Astrocyte of the hippocampus (primary cell): ENCODE measurements at regions not wholly inside any gene's neighbourhood (a gene's known extent, or its start where the extent isn't known, plus 50 kb on each side); places are given as distances from the start of the nearest gene placed in this dataset.

Experiments used
- DNase-seq: peaks from one replicate; pipeline ENCODE4 v3.0.0; 2011; ENCODE audit warnings: low read depth, low spot score

DNA sequence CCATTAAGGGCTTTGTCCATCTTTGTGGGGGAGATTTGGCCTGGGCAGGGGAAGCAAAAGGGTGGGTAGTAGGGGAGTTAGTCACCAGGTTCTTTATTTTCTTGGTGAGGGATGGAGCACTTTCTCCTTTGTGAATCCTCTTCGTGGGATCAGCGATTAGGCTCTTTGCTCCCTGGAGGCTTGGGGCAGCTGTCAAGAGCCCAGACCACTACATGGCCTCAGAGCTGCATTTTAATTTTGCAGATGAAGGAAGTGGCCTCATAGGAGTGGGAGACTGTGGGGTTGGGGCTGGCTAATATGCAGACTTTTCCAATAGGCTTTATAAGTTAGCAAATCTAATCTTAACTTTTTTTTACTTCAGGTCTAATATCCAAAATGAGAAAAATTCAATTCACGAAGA is 168.1 kb upstream of the DEFB112 start:
- no peak for DNase-seq

DNA sequence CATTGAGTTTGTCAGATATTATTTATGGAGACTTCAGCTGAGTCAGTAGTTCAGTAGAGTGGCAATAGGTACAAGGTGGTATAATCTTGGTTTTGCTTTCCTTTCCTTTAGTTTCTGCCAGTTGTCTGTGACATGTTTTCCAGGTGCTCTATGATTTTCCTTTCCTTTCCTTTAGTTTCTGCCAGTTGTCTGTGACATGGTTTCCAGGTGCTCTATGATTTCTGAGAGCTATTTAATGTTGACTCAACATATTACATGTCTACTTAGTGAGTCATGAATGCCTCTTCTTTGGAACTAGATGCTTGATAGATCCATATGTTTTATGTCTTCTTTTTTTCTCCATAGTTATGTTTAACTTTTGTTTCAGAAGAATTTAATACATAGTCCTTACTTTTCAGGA is 186.4 kb upstream of the DEFB112 start:
- no peak for DNase-seq

DNA sequence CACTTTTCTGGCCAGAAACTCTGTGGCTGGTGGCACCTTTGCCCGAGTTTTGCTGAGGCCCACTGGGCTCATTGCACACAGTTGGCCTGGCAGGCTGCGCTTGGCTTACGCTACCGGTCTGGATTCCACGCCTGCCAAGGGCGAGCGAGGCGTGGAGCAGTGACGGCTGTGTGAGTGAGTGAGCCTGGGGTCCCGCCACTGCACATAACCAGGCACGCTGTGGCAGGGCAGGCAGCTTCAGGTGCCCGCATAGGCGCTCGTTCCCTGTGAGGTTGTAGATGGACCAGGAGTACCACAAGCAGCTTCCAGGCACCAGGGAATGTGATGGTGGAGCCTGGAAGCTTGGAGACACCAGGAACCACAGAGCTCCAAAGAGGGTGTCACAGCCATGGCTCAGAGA is 190.1 kb upstream of the DEFB112 start:
- no peak for DNase-seq

DNA sequence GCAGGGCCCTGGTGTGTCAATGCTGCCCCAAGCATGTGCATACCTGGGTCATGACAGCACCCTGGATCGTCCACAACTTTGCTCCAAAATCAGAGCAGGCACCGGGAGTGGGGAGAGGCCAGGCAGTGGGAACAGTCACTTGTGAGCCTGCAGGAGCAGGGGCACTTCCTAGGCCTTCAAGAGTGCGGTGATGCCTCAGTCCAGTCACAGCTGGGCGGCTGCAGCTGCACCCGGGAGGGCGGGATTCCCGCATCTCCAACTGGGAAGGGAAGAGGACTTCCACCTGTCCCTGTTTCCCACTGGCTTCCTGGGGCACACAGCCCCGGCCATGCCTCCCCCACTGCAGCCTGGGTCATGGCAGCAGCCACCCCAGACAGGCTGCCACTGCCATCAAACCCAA is 191.3 kb upstream of the DEFB112 start:
- no peak for DNase-seq

DNA sequence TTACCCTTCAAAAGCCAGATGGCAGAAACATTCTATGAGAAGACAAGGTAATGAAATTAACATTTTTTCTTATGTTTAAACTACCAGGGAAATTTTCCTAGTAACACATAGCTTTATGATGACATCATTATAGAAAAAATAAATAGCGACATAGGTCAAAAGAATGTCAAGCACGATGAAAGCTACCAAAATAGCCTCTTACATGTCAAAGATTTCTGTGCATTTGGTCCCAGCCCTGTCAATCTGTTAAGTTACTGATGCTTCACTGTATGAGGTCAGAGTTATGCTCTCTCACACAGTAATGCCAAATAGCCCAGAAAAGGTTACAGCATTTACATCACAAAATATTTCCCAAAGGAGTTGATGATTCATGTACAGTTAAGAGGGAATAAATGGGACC is 199.8 kb upstream of the DEFB112 start:
- peak; percentile 9 for DNase-seq

DNA sequence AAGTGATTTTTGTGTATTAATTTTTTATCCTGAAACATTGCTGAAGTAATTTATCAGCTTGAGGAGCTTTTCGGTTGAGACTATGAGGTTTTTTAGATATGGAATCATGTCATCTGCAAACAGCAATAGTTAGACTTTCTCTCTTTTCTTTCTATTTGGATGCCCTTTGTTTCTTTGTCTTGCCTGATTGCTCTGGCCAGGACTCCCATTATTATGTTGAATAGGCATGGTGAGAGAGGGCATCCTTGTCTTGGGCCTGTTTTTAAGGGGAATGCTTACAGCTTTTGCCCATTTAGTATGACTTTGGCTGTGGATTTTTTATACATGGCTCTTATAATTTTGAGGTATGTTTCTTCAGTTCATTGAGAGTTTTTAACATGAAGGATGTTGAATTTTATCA is 207.6 kb upstream of the DEFB112 start:
- no peak for DNase-seq

DNA sequence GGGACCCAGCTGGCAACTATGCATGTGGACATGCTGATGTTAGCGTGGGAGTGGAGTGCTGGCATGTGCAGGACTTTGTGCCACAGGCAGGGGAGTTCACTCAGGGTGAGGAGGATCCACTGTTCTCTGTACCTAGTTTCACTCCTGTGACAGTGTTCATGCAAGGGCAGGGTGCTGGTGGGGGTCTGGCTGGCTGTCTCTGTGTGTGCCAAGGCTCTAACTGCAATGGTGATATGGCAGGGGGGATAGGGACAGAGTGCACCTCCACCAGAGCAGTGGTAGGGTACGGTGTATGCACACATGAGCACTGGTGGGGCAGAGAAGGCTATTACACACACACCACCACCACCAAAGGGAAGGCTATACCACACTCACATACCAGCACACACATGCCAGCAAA is 210.2 kb upstream of the DEFB112 start:
- DNase-seq, result no peak

DNA sequence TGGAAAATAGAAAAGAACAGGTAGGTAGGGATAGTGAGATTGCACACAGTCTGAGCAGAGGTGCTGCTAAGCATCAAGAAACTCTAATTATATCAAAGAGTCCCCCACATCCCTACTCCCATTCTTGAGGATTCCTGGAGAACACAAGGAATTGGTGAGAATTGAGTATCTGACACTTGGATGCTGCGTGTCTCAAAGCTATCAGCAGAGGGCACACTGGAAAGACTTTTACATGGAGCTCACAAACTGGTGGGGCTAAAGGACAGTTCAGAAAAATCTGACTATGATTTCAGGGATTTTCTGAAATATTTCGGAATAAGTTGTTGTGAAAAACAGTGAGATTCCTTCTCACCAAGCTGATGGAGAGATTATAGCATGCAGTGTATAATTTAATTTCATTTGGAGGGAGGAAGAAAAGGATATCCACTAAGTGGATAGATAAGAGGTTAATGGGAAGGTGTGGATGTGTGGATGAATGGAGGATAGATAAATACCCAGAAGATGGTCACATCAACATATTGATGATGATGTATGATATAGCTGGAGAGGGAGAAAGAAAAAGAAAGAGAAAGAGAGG is 215.4 kb upstream of the DEFB112 start:
- DNase-seq, result no peak

DNA sequence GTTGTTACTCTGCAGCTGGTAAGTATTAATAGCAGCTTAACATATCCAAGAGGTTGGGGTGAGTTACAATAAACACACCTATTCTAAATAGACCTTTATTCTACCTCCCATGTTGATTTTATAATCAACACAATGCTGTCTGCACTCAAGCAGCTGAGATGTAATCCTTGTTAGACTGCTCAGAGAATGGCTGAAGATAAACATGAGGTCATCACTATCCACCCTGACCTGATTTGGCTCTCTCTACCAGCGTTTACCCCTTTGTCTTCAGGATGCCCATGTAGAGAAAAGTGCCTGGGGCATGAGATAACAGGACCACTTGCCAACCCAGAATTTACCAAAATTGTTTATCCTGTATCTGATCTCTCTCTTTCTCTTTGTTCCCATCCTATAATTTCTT is 220.7 kb upstream of the DEFB112 start:
- no peak for DNase-seq

DNA sequence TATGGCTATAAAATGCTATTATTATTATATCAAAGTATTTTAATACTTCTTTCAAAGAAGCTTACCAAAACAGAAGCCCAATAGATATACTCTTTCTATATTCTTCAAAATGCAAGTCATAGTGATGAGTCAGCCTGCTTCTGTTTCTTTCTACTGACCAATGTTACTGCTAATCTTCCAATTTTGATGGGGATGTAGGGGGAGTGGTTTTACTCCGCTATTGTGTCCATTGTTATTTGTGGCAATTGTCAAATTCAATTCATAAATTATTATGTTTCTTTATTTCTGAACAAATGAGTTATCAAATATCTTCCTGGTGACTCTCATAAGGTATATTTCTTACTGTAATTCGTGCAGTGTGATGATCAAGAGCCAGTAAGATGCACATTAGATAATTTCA is 221.5 kb upstream of the DEFB112 start:
- DNase-seq, result no peak

DNA sequence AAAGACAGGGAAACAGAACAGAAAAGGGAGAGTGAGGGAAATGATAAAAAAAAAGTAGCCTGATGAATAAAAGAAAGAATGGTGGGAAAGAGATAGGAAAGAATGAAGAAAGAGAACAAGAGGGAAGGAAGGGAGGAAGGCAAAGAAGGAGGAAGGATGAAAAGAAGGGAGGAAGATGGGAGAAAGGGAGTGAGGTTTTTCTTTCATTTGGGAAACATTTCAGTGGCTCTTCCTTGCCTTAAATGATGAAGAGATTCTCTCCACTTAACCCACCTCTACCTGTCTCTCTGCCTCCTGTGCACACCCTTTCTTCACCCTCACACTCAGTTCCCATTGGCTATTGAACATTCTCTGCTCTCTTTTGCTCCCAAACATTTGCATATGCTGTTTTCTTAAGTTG is 222.1 kb upstream of the DEFB112 start:
- no peak for DNase-seq

DNA sequence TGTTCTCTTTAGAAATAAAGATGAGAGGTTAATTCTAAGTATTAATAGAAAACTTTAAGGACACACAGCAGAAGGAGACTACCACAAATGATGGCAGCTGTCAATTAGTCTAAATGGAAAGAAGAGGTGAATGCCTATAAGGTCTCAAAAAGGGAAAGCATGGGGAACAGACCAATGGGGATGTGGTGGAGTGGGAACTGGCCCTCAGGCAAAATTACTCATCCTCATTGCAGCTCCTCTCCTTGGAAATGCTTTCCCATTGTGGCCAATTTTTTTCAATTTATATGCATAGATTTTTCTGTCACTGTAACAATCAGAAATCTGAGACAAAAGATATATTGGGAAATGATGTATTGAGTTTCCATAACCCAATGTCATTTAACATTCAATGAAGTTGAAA is 222.9 kb upstream of the DEFB112 start:
- no peak for DNase-seq

DNA sequence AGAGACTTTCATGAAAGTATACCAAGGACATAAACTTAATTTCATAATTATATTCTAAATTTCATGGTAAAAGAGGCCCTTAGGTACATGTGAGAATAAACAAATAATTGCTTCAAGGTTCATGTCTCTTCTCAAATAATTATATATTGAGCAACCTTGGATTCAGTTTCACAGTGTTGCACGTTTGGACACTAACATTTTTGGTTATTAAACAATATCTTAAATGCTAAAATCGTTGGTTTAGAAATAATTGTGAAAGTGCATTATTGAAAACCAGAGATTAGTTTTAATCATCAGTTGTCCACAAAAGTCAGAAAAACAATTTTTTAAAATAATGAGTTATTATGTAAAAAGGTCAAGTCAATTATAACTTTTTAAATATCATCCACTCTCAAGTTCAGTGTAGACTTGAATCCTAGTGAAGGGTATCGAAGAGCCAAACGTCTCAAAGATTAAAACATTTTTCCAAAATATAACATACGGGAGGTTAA is 227.1 kb upstream of the DEFB112 start:
- no peak for DNase-seq

DNA sequence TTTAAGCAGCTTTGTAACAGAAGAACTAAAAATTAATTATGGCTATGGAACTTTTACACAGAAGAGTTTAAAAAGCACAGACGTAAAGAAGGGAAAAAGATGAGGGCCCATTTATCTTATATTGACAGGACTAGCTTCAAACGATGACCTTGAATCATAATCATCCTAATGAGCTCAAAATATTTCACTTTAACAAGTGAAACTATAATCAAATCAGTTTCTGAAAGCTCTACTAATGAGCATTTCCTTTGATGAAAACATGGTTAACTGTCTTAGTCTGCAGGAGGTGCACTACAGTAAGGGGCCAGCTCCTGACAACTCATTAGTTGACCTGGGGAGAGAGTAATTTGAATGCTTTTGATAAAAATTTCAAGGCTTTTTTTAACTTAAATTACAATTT is 228.0 kb upstream of the DEFB112 start:
- DNase-seq, result no peak

DNA sequence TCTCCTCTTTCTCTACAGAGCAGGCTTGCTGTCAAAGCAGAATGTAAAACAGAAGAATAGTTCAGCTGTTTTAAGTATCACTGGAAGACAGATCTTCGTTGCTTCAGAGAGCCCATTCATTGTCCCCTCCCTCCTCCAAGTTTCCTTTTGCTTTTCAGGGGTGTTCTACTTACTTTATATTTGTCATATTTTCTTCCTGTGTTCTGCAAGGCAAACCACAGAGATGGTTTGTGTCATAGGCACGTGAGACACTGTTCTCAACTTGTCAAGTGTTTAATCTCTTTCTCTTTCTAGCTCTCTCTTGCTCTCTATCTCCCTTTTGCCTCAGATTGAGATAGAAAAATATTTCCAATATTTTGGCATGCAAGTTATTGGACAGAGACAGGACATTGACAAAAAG is 228.9 kb upstream of the DEFB112 start:
- no peak for DNase-seq

DNA sequence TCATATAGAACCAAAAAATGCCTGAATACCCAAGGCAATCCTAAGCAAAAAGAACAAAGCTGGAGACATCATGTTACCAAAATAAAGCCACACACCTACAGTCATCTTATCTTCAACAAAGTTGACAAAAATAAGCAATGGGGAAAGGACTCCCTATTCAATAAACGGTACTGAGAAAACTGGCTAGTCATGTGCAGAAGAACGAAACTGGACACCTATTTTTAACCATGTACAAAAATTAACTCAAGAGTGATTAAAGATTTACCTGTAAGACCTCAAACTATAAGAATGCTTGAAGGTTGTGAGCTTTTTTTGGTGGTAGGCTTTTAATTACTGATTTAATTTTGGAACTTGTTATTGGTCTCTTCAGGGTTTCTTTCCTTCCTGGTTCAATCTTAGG is 236.0 kb upstream of the DEFB112 start:
- no peak for DNase-seq

DNA sequence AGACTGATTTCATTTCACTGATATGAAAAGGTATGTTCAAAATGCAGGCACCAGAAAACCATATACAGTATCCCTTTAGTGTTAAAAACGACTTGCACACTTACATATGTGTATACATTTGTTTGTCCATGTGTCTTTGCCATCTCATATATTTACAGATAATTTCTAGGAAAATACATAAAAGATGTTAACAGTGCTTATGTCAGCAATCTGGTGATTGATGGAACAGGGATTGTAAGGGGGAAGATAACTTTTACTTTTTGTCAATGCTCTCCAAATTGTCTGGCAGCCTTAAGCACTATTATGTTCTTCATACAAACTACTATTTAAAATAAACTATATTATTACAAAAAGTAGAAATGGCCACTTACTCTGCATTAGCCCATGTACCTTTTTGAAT is 238.5 kb upstream of the DEFB112 start:
- no peak for DNase-seq

DNA sequence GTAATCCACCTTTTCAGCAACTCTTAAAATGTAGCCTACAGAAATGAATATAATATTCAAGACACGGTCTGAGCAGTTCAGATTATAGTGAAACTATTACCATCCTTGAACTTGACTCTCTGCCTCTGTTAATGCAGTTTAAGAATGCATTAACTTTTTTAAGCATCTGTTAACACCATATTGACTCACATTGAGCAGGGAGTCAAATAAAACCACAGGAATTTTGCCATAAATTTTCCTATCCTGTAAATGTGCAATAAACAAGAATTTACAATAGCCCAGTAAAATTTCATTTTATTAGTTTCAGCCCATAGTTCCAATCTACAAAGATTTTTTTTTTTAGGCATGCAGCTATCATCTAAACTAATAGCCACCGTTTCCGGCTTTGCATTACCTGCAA is 239.2 kb upstream of the DEFB112 start:
- no peak for DNase-seq

DNA sequence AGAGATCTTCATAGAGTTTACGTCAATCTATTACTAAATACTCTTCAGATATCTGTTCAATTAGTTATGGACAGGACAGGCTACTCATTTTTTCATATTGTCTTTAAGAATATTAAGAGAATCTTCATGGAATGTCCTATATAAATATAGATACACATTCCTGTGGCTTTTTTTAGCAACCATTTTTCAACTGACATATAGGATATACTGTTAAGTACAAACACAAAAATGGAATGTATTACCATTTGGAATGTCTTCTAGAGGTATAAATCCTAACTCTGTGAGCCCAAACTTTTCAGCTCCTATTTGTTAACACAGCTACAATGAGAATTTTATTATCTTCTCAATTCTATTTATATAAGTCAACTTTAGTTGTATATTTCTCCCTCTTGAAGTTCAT is 239.6 kb upstream of the DEFB112 start:
- DNase-seq, result no peak

DNA sequence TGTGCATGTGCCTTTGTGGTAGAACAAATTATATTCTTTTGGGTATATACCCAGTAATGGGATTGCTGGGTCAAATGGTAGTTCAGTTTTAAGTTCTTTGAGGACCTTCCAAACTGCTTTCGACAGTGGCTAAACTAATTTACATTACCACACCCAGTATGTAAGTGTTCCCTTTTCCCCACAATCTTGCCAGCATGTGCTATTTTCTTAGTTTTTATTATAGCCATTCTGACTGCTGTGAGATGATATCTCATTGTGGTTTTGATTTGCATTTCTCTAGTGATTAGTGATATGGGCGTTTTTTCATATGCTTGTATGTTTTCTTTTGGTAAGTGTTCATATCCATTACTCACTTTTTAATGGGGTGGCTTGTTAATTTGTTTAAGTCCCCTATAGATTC is 251.6 kb upstream of the DEFB112 start:
- no peak for DNase-seq

DNA sequence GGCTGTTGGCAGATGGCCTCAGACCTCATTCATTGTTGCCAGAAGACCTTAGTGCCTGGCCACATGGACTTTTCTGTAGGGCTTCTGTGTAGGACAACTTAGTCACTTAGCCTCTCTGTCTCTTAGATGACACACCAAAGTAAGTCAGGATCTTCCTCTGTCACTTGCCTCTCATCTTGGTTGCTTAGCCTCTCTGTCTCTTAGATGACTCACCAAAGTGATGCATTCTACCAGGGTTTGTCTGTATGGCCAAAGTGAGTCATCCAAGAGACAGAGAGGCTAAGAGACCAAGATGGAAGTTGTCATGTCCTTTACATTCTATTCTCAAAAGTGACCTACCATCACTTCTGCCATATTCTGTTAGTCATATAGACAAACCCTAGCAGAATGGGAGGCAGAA is 255.9 kb upstream of the DEFB112 start:
- no peak for DNase-seq

DNA sequence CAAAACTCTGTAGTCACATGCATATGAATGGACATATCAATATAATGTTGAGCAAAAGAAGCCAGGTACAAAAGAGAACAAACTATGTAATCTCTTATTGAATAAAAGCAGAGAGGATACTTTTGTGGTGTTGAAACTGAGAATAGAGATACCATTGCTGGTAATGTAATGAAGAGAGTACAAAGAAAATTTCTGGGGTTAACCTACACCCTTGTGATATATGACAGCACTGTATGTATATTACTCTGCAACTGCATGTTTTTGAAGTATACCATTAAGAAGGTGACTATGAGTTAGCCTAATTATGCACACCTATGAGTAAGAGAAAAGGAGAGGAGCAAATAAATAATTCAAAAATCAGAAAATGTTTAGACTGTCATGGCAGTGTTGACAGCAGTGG is 268.8 kb upstream of the DEFB112 start:
- DNase-seq, result no peak

DNA sequence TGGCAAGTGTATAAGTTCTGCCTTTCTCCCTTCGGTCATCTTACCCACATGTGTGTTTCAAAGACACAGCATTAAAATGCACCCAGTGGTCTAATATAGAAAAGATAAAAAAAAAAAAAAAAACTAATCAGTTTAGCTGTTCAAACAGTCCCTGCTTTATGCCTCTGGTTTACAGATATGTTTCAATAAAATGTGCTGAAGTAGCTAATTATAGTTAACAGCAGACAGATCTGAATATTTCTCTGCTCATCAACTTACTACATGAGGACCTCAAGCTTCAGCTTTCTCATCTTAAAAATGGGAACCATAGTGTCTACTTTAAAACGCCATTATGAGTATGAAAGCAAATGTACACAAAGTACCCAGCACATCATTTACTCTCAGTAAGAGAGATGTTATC is 280.6 kb upstream of the DEFB112 start:
- no peak for DNase-seq

DNA sequence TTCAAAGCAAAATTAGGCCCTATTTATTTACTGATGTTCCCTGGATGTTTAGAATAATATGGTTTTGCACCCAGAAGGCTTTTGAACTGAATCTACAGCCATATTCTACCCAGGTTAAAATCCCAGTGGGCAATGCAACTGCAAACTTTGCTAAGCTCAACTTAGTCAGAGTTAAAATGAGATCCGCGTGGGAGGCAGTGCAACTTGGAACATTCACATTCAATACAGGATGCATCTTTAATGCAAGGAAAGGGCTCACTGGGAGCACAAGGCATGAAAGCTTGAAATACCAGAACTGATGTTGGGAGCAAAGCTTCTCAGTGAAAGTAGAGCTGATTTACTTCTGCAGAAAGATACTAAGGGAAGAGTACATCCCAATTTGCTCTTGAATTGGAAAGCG is 281.2 kb upstream of the DEFB112 start:
- no peak for DNase-seq

DNA sequence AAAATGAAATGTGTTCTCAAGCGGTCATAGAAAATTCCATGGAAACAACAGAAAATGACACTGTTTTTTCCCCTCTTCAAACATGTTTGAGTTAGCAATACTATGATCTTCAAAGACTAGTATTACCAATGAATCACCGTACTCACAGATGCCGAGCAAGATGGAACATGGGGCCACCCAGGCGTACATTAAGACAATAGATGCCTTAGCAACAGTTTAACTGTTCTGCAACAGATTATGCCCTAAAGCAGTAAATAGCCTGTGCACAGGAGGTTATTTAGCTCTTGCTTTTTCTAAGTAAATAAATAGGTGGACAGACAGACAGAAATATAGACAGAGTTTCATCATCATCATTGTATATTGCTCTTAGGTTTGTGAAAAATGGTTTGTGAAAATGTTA is 284.0 kb upstream of the DEFB112 start:
- DNase-seq, result no peak
